NCI-H526 (cell line): ENCODE measurements at regions not wholly inside any gene's neighbourhood (a gene's known extent, or its start where the extent isn't known, plus 50 kb on each side); places are given as distances from the start of the nearest gene placed in this dataset.

ENCODE experiments used
- DNase-seq, 2 experiments: peaks; one replicate each; lab custom pipeline; 2025; lab: John Stamatoyannopoulos, UW

- no peak for DNase-seq
These were observed 305.8 kb upstream of the THBS1 start for GRCh38 chr15:39275066-39275465.

GRCh38 chr15:39279311-39279710, 301.6 kb upstream of the THBS1 start:
- no peak for DNase-seq

- DNase-seq: no peak
These were observed 299.8 kb upstream of the THBS1 start for GRCh38 chr15:39281094-39281493.

- no peak for DNase-seq
These were observed 298.1 kb upstream of the THBS1 start for GRCh38 chr15:39282663-39283208.

GRCh38 chr15:39283531-39283930, 297.3 kb upstream of the THBS1 start:
- no peak for DNase-seq

- no peak for DNase-seq
These were observed 295.8 kb upstream of the THBS1 start for GRCh38 chr15:39285071-39285470.

GRCh38 chr15:39285663-39286062, 295.2 kb upstream of the THBS1 start:
- no peak for DNase-seq

GRCh38 chr15:39286706-39287105, 294.2 kb upstream of the THBS1 start:
- DNase-seq: no peak

- no peak for DNase-seq
These were observed 293.3 kb upstream of the THBS1 start for GRCh38 chr15:39287322-39288195.

- DNase-seq: no peak
These were observed 290.0 kb upstream of the THBS1 start for GRCh38 chr15:39290711-39291435.

GRCh38 chr15:39291690-39292089, 289.2 kb upstream of the THBS1 start:
- no peak for DNase-seq

- no peak for DNase-seq
These were observed 283.9 kb upstream of the THBS1 start for GRCh38 chr15:39296955-39297354.

- DNase-seq: no peak
These were observed 282.5 kb upstream of the THBS1 start for GRCh38 chr15:39298271-39298962.

GRCh38 chr15:39299486-39300267, 281.2 kb upstream of the THBS1 start:
- DNase-seq: no peak

GRCh38 chr15:39300451-39301153, 280.3 kb upstream of the THBS1 start:
- DNase-seq: no peak

- DNase-seq: no peak
These were observed 279.3 kb upstream of the THBS1 start for GRCh38 chr15:39301589-39301999.

- DNase-seq: no peak
These were observed 277.9 kb upstream of the THBS1 start for GRCh38 chr15:39302936-39303335.

GRCh38 chr15:39304201-39304841, 276.6 kb upstream of the THBS1 start:
- DNase-seq: no peak

- DNase-seq: no peak
These were observed 275.7 kb upstream of the THBS1 start for GRCh38 chr15:39304931-39305728.

- DNase-seq: no peak
These were observed 270.2 kb upstream of the THBS1 start for GRCh38 chr15:39310633-39311032.
